ENCODE measurements at regions not wholly inside any gene's neighbourhood (a gene's known extent, or its start where the extent isn't known, plus 50 kb on each side); places are given as distances from the start of the nearest gene placed in this dataset.

- H3K27me3 Mint-ChIP-seq (ENCODE audit: low read depth) = no peaks in the 10 kb centered on the region; the same call in 1 of the 2 replicates
- DNase-seq (ENCODE audit: low spot score) (no peak), ATAC-seq (peak; percentile 34; the same call in 1 of the 2 replicates)
- no peak overlapping the region; the same call in 1 of the 2 replicates for H3K27ac Mint-ChIP-seq
- ChIA-PET CTCF (interaction anchor here (0.9 kb wide), 1 partner anchor 356 kb away, joined by 4 read pairs; no protein-coding TSS in a partner anchor), POLR2A (no interaction called here)
- H3K36me3 Mint-ChIP-seq = no peaks in the 10 kb centered on the region
- H3K4me3 Mint-ChIP-seq = no peak overlapping the region
- TF ChIP-seq AR (CRISPR knock-in tag; IDR thresholded peaks at IDR 0.05) = no peak
- TF ChIP-seq CTCF (IDR thresholded peaks at IDR 0.05) = no peak
- TF ChIP-seq TEAD1 (CRISPR knock-in tag; IDR thresholded peaks at IDR 0.05) = no peak
- no peak for TF ChIP-seq AFF4 (CRISPR knock-in tag; IDR thresholded peaks at IDR 0.05; ENCODE audit: borderline replicate concordance)
- TF ChIP-seq GRHL2 (CRISPR knock-in tag; IDR thresholded peaks at IDR 0.05; ENCODE audit: insufficient replicate concordance, severe bottlenecking) = no peak
- TF ChIP-seq ATF6 (CRISPR knock-in tag; IDR thresholded peaks at IDR 0.05) = no peak
- no peak for TF ChIP-seq NFATC4 (CRISPR knock-in tag; IDR thresholded peaks at IDR 0.05)
- TF ChIP-seq MAX (CRISPR knock-in tag; IDR thresholded peaks at IDR 0.05) = no peak
- no peak for TF ChIP-seq ATF2 (CRISPR knock-in tag; IDR thresholded peaks at IDR 0.05; ENCODE audit: borderline replicate concordance, low read depth)
- no peak for TF ChIP-seq FOXP1 (CRISPR knock-in tag; IDR thresholded peaks at IDR 0.05; ENCODE audit: borderline replicate concordance)
- TF ChIP-seq ZNF512 (CRISPR knock-in tag; IDR thresholded peaks at IDR 0.05; ENCODE audit: borderline replicate concordance) = no peak
- TF ChIP-seq CBFB (CRISPR knock-in tag; IDR thresholded peaks at IDR 0.05; ENCODE audit: low read depth) = no peak
- TF ChIP-seq NFE2L1 (CRISPR knock-in tag; IDR thresholded peaks at IDR 0.05) = no peak
- TF ChIP-seq ZMAT4 (CRISPR knock-in tag; IDR thresholded peaks at IDR 0.05) = no peak
- TF ChIP-seq USF2 (CRISPR knock-in tag; IDR thresholded peaks at IDR 0.05) = no peak
- TF ChIP-seq IRF1 (CRISPR knock-in tag; IDR thresholded peaks at IDR 0.05) = no peak
- no peak for TF ChIP-seq TP53 (CRISPR knock-in tag; IDR thresholded peaks at IDR 0.05)
- H3K4me1 Mint-ChIP-seq = peaks cover 10% of the 10 kb centered on the region
- peaks cover 6% of the 10 kb centered on the region for H3K9me3 Mint-ChIP-seq
These were observed 517.0 kb downstream of the SQOR start for GRCh38 chr15:46151786-46152185.

All from WTC11 (cell line).